Lung (tissue), 11 donors: ENCODE measurements at regions not wholly inside any gene's neighbourhood (a gene's known extent, or its start where the extent isn't known, plus 50 kb on each side); places are given as distances from the start of the nearest gene placed in this dataset.
"Not testable (repeated sequence)": the region's sequence is repeated elsewhere in the genome, so short reads cannot be mapped to it uniquely, and the experiment has no call there.

Experiments used
- ATAC-seq: fragments of 200-7000 bp; cut with Tn5 transposase; one replicate; pipeline ENCODE4 v1.9.1; 2020; ENCODE audit warnings: moderate number of reproducible peaks; ENCODE audit not compliant: insufficient read depth, low FRiP score
- DNase-seq, 3 donors: peaks; one replicate each; pipeline ENCODE4 v3.0.0-alpha.2; 2013 to 2017
- H3K27ac ChIP-seq, 2 donors: one replicate each; pipeline ENCODE4 v1.5.1; 2013; ENCODE audit warnings: mild to moderate bottlenecking in 2 of 2, moderate library complexity in 2 of 2, control low read depth in 1 of 2, inconsistent platforms in 1 of 2, low read depth in 1 of 2, low read length in 1 of 2
- H3K27me3 ChIP-seq, 3 donors: one replicate each; pipeline ENCODE4 v1.5.1; 2013; ENCODE audit warnings: low read length in 2 of 3; ENCODE audit not compliant: control insufficient read depth in 3 of 3, insufficient read depth in 3 of 3
- H3K36me3 ChIP-seq, 4 donors: one replicate each; pipeline ENCODE4 v1.5.1; 2013; ENCODE audit warnings: low read length in 4 of 4, mild to moderate bottlenecking in 1 of 4, moderate library complexity in 1 of 4; ENCODE audit not compliant: control insufficient read depth in 4 of 4, insufficient read depth in 4 of 4
- H3K4me1 ChIP-seq, 5 donors: one replicate each; pipeline ENCODE4 v1.5.1; 2013; ENCODE audit warnings: low read length in 5 of 5, mild to moderate bottlenecking in 2 of 5, moderate library complexity in 1 of 5; ENCODE audit not compliant: control insufficient read depth in 5 of 5, insufficient read depth in 5 of 5
- H3K4me3 ChIP-seq: one replicate; pipeline ENCODE4 v1.5.1; 2013; ENCODE audit warnings: mild to moderate bottlenecking, control low read depth, moderate library complexity
- H3K9ac ChIP-seq, 2 donors: one replicate each; pipeline ENCODE4 v1.5.1; 2013; ENCODE audit warnings: low read length in 2 of 2, control low read depth in 1 of 2; ENCODE audit not compliant: insufficient read depth in 1 of 2
- H3K9me3 ChIP-seq, 4 donors: one replicate each; pipeline ENCODE4 v1.5.1; 2013; ENCODE audit warnings: low read length in 3 of 4, mild to moderate bottlenecking in 1 of 4, moderate library complexity in 1 of 4; ENCODE audit not compliant: control insufficient read depth in 4 of 4, insufficient read depth in 3 of 4
- WGBS, 2 donors: extraction: QIAGEN DNeasy Blood & Tissue Kit; methylation state at CpG; one replicate each; pipeline ENCODE4 v1.1.7; 2013; 5-methylcytosine and 5-hydroxymethylcytosine counted together
- TF ChIP-seq, protein P1 (sequence below): IDR thresholded peaks from 2 replicates; pipeline ENCODE4 v1.5.1; 2012; ENCODE audit warnings: mild to moderate bottlenecking; ENCODE audit errors: control extremely low read depth, extremely low read depth
- donor health status: control.
- donor health status: control.
- donor health status: Bipolar disorder and iron deficiency.
- donor health status: healthy.
- donor health status: DM: yes; HTN: yes; CAD: no.

DNA sequence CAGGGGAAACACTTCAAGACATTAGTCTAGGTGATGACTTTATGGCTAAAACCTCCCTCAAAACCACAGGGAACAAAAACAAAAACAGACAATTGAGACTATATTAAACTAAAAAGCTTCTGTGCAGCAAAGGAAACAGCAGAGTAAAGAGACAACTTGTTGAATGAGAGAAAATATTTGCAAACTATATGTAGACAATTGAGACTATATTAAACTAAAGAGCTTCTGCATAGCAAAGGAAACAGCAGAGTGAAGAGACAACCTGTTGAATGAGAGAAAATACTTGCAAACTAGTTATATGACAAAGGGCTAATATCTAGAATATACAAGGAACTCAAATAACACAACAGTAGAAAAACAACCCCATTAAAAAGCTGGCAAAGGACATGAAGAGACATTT is 136.4 kb downstream of the IBTK start:
- DNase-seq (no peak), ATAC-seq (no peak)
- H3K36me3 ChIP-seq = no peaks in the 10 kb centered on the region
- H3K4me3 ChIP-seq = no peak overlapping the region
- peaks cover 0 to 2% (median 0%) of the 10 kb centered on the region in 5 donors for H3K4me1 ChIP-seq
- H3K27ac ChIP-seq = no peak overlapping the region
- no peaks in the 10 kb centered on the region for H3K27me3 ChIP-seq
- H3K9ac ChIP-seq = no peak overlapping the region
- H3K9me3 ChIP-seq = no peaks in the 10 kb centered on the region
- TF ChIP-seq, protein P1, sequence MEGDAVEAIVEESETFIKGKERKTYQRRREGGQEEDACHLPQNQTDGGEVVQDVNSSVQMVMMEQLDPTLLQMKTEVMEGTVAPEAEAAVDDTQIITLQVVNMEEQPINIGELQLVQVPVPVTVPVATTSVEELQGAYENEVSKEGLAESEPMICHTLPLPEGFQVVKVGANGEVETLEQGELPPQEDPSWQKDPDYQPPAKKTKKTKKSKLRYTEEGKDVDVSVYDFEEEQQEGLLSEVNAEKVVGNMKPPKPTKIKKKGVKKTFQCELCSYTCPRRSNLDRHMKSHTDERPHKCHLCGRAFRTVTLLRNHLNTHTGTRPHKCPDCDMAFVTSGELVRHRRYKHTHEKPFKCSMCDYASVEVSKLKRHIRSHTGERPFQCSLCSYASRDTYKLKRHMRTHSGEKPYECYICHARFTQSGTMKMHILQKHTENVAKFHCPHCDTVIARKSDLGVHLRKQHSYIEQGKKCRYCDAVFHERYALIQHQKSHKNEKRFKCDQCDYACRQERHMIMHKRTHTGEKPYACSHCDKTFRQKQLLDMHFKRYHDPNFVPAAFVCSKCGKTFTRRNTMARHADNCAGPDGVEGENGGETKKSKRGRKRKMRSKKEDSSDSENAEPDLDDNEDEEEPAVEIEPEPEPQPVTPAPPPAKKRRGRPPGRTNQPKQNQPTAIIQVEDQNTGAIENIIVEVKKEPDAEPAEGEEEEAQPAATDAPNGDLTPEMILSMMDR = no peak

GRCh38 chr6:82103171-82103570 is 144.4 kb downstream of the IBTK start:
- WGBS, 2 donors = 88 to 91% methylated on average over 3 of the region's 3 CpGs
- not testable (repeated sequence) for DNase-seq, H3K4me1 ChIP-seq, H3K9ac ChIP-seq, H3K27me3 ChIP-seq, H3K9me3 ChIP-seq, H3K27ac ChIP-seq, ATAC-seq, H3K36me3 ChIP-seq, H3K4me3 ChIP-seq

GRCh38 chr6:82101374-82102114 is 146.0 kb downstream of the IBTK start:
- WGBS, 2 donors = 60 to 82% methylated on average over 20 to 23 of the region's 23 CpGs
- H3K9me3 ChIP-seq, DNase-seq, H3K4me1 ChIP-seq, H3K36me3 ChIP-seq, H3K9ac ChIP-seq, ATAC-seq, H3K4me3 ChIP-seq, H3K27ac ChIP-seq, H3K27me3 ChIP-seq: not testable (repeated sequence)

GRCh38 chr6:82100763-82101162 is 146.8 kb downstream of the IBTK start:
- H3K9ac ChIP-seq, H3K4me3 ChIP-seq, H3K27me3 ChIP-seq, DNase-seq, H3K27ac ChIP-seq, H3K4me1 ChIP-seq, H3K36me3 ChIP-seq, H3K9me3 ChIP-seq, ATAC-seq: not testable (repeated sequence)
- 83 to 88% methylated on average over 1 of the region's 1 CpG for WGBS, 2 donors

DNA sequence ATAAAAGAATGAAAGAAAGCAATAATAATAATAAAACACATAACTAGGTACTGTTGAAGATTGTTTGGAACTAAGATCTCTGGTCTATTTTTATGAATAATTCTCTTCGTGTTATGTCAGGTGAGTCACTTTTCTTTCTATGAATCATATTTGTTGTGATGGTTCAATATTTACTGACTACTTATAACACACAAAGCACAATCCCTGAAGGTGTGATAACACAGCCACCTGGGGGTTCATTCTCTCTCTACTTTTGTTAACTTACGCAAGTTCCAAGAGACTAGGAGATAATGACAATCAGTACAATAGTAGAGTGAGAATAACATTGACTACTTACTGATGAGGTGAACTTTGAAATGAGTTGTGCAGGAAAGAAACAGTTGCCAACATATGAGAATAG is 149.9 kb downstream of the IBTK start:
- Histone ChIP-seq H3K36me3 (no peaks in the 10 kb centered on the region), H3K9ac (no peak overlapping the region), H3K4me1 (no peaks in the 10 kb centered on the region), H3K4me3 (no peak overlapping the region), H3K9me3 (no peaks in the 10 kb centered on the region), H3K27ac (no peak overlapping the region), H3K27me3 (no peaks in the 10 kb centered on the region)
- DNase-seq (no peak), ATAC-seq (no peak)
- TF ChIP-seq, protein P1 = no peak
- 90 to 92% methylated on average over 2 of the region's 2 CpGs for WGBS, 2 donors
